ENCODE measurements at regions not wholly inside any gene's neighbourhood (a gene's known extent, or its start where the extent isn't known, plus 50 kb on each side); places are given as distances from the start of the nearest gene placed in this dataset.

- no peak for DNase-seq
Measured at GRCh38 chr3:95037927-95038326, 975.1 kb downstream of the NSUN3 start.

GRCh38 chr3:95044101-95044500 lies 981.2 kb downstream of the NSUN3 start:
- no peak for DNase-seq

- DNase-seq, result no peak
Measured at GRCh38 chr3:95048564-95048963, 985.7 kb downstream of the NSUN3 start.

- no peak for DNase-seq
Measured at GRCh38 chr3:95049841-95050240, 987.0 kb downstream of the NSUN3 start.

- no peak for DNase-seq
Measured at GRCh38 chr3:95055288-95055687, 992.4 kb downstream of the NSUN3 start.

GRCh38 chr3:95082191-95082590 lies 1019.3 kb downstream of the NSUN3 start:
- DNase-seq, result no peak

- no peak for DNase-seq
Measured at GRCh38 chr3:95084738-95085137, 1021.9 kb downstream of the NSUN3 start.

GRCh38 chr3:95088464-95088863 lies 1025.6 kb downstream of the NSUN3 start:
- DNase-seq, result no peak

- no peak for DNase-seq
Measured at GRCh38 chr3:95097493-95097892, 1034.6 kb downstream of the NSUN3 start.

- DNase-seq, result no peak
Measured at GRCh38 chr3:95120921-95121320, 1058.1 kb downstream of the NSUN3 start.

GRCh38 chr3:95123104-95123503 lies 1060.2 kb downstream of the NSUN3 start:
- no peak for DNase-seq

GRCh38 chr3:95134693-95135413 lies 1072.0 kb downstream of the NSUN3 start:
- DNase-seq, result no peak

- no peak for DNase-seq
Measured at GRCh38 chr3:95148107-95148506, 1085.2 kb downstream of the NSUN3 start.

- no peak for DNase-seq
Measured at GRCh38 chr3:95151590-95151989, 1088.7 kb downstream of the NSUN3 start.

GRCh38 chr3:95154766-95155165 lies 1091.9 kb downstream of the NSUN3 start:
- no peak for DNase-seq

- no peak for DNase-seq
Measured at GRCh38 chr3:95162794-95163193, 1099.9 kb downstream of the NSUN3 start.

GRCh38 chr3:95167748-95168147 lies 1104.9 kb downstream of the NSUN3 start:
- no peak for DNase-seq

GRCh38 chr3:95168526-95168925 lies 1105.7 kb downstream of the NSUN3 start:
- DNase-seq, result no peak

- no peak for DNase-seq
Measured at GRCh38 chr3:95172164-95172943, 1109.5 kb downstream of the NSUN3 start.

- DNase-seq, result no peak
Measured at GRCh38 chr3:95177096-95177495, 1114.2 kb downstream of the NSUN3 start.

GRCh38 chr3:95184038-95184437 lies 1121.2 kb downstream of the NSUN3 start:
- no peak for DNase-seq

- no peak for DNase-seq
Measured at GRCh38 chr3:95189348-95189747, 1126.5 kb downstream of the NSUN3 start.

- DNase-seq, result no peak
Measured at GRCh38 chr3:95197661-95198060, 1134.8 kb downstream of the NSUN3 start.

- DNase-seq, result no peak
Measured at GRCh38 chr3:95200384-95200783, 1137.5 kb downstream of the NSUN3 start.
